Activated CD8-positive, alpha-beta memory T cell treated with anti-CD3 and anti-CD28 coated beads for 1 hour (primary cell): ENCODE measurements at regions not wholly inside any gene's neighbourhood (a gene's known extent, or its start where the extent isn't known, plus 50 kb on each side); places are given as distances from the start of the nearest gene placed in this dataset.
"Not testable (repeated sequence)": the region's sequence is repeated elsewhere in the genome, so short reads cannot be mapped to it uniquely, and the experiment has no call there.

ENCODE experiments used
- DNase-seq, 2 donors: peaks; one replicate each; pipeline ENCODE4 v3.0.0-alpha.2; 2020; ENCODE audit warnings: low read depth in 1 of 2; ENCODE audit errors: extremely low read depth in 1 of 2

DNA sequence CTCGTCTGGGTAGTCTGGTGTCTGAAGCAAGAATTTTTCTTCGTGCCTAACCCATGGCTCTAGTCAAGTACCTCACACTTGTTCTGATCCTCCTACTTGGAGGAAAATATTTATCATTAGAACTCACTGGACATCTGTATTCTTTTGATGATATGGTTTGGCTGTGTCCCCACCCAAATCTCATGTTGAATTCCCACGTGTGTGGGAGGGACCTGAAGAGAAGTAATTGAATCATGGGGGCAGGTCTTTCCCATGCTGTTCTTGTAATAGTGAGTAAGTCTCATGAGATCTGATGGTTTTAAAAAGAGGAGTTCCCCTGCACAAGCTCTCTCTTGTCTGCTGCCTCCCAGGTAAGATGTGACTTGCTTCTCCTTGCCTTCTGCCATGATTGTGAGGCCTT is 137.7 kb upstream of the TSC22D2 start:
- DNase-seq: not testable (repeated sequence)

DNA sequence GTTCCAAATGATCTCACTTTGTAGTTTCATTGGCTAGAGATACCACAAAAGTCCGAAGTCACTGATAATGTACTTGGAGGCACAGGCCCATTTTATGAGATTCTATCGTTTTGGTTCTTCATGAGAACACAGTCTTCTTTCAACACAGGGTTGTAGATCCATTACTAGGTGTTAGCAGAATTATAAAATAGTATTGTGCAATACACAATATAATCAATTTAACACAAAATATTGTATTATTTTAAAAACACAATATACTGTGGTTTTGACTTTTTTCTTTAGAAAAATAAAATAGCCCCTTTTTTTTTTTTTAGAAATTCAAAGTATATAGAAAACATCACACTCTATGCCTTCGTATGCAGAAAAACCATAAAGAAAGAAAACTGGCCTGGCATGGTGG is 138.6 kb upstream of the TSC22D2 start:
- DNase-seq: no peak

GRCh38 chr3:150268426-150269391 is 139.4 kb upstream of the TSC22D2 start:
- DNase-seq: no peak

DNA sequence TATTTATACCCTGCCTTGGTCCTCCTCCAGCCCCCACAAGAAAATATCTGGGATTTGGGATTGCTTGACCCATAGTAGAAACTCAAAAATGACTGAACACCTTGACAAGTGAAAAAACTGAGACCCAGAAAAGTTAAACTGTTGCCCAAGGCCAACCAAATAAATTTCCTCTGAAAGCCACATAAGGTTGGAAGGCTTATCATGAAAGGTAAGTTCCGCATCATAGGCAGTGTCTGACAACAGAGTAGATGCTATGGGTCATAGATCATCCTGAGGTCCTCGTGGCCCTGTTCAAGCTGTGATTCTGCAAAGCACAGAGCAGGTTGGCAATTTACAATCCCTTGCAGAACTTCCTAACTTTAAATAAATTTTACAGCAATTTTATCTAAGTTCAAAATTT is 140.8 kb upstream of the TSC22D2 start:
- no peak for DNase-seq

GRCh38 chr3:150265305-150265704 is 142.8 kb upstream of the TSC22D2 start:
- DNase-seq: no peak

- no peak for DNase-seq
Measured at GRCh38 chr3:150264561-150265279, 143.4 kb upstream of the TSC22D2 start.

- no peak for DNase-seq
Measured at GRCh38 chr3:150261958-150262357, 146.1 kb upstream of the TSC22D2 start.

DNA sequence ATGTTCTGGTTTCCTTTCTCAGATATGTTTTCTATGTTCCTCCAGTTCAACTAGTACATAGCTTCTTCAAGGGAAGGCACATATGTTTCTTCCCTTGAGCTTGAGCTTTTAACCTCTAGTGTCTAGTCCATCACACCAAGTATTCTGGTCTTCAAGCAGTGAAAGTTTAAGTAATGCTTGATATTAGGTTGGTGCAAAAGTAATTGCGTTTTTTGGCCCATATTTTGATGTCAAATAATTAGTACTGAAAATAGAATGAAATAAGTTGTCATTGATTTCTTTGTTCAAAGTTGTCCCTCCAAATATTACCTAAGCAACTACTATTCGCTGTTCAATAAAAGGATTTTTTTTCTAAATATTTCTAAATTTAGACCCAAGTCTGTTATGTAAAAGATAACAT is 146.7 kb upstream of the TSC22D2 start:
- no peak for DNase-seq

DNA sequence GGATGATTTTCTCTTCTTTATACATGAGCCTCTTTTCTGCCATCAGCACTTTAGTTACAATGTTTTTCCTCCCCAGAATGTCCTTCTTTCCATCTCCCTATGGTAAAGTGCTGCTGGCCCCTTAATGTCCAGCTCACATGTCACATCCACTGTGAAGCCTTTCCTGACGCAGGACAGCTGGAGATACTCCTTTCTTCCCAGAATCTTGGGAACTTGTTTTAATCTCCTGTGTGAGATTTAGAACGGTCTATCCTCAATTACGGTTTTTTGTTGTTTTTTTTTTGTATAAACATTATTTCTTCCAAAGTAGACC is 147.7 kb upstream of the TSC22D2 start:
- no peak for DNase-seq

GRCh38 chr3:150259526-150260397 is 148.3 kb upstream of the TSC22D2 start:
- DNase-seq: no peak

DNA sequence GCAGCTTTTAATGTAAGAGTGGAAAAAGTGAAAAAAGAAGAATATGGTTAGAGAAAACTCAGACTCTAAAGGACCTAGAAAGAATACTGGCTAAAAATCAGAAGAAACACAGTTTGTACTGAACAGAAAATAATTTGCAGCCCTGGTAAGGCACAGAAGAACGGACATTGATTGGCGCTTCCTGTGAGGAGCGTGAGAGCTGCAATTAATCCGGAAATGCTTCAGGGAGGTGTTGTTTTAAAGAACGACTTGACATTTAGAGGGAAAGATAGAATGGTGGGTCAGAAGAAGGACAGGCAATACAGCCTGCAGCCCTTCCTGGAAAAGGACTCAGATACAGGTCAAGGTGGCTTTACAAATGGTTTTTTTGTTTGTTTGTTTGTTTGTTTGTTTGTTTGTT is 151.3 kb upstream of the TSC22D2 start:
- no peak for DNase-seq

DNA sequence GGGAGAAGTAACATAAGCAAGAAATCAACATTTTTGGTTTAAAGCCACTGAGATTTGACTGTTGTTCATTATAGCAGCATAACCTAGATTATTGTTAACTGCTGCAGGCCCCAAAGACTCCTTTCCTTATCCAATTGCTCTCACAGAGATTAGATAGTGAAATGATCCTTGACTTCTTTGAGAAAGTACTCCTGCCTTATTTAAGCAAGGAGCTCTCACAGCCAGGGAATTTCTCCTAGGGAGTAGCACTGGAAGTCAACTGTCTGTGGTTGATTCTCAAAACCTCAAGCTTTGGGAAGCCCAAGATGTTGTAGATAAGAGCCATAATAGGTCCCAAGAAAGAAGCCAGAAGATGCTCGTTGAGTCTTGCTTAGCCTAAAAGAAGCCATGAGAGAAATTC is 151.8 kb upstream of the TSC22D2 start:
- DNase-seq: no peak

DNA sequence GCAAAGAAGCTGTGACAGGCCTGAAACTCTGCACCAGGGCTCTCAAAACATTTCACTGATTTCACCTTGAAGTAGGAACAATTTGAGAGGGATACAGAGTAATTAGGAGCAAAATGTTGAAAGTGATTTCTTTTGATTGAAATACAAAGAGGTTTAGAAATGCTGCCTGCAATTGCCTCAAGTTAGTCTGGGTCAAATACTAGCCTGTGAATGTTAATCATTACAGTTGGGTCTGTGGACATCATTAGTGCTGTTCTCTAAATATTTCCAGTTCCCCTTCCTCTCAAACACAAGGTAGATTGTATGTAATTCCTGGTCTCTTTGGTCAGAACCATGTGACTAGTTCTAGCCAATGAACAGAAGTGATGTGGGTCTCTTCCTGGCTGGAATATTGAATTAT is 152.3 kb upstream of the TSC22D2 start:
- DNase-seq: no peak

DNA sequence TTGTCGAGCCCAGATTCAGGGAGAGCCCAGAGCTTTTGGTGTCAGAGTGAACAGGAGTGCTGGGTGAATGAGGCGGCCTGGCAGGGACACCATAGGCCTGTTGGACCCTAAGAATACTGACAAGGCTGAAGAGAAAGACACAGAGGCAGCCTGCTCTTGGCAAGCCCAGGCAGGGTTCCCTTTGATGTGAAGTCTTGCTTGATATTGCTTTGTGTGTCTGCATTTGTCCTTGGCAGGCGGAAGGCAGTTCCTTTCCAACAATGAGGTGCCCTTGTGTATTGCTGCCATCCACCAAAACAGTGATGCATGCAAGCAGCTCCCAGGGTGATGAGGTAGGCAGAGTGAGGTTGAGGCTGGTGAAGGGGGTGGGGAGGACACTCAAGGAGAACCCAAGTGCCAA is 152.7 kb upstream of the TSC22D2 start:
- DNase-seq: no peak

DNA sequence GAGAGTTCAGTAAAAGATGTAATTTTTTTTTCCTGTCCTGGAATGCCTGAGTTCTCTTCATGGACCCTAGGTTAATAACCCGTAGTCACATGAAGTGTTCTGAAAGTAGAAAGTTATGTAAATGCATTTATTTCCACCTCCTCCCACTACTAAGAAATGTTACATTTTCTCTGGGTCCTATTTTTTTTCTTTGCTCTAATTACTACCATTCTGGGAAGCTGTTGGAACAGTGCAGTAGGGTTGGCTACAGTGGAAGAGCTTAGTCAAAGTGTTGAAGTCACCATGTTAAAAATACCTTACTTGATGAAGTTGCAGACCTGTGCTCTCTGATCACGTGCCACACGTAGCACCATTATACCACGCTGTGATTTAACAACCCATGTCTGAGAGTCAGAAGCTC is 153.8 kb upstream of the TSC22D2 start:
- DNase-seq: no peak

GRCh38 chr3:150253622-150254021 is 154.5 kb upstream of the TSC22D2 start:
- DNase-seq: no peak

DNA sequence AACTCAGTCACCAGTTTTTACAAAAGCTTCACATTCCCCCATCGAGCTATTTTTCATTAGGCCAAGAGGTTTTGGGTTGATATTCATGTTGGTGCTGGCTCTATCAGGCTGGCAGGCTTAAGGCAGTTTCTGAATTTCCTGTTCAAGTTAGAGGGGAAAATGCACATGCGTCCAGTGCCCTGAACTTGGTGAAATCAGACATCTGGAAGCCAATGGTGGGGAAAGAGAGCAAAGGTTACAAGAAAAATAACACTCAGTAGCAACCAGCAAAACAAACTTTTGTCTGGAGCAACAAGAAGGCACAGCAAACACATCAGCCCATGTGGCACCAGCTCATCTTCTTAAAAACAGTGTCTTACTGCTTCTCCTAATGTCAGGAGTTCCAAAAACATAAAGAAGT is 155.6 kb upstream of the TSC22D2 start:
- no peak for DNase-seq

DNA sequence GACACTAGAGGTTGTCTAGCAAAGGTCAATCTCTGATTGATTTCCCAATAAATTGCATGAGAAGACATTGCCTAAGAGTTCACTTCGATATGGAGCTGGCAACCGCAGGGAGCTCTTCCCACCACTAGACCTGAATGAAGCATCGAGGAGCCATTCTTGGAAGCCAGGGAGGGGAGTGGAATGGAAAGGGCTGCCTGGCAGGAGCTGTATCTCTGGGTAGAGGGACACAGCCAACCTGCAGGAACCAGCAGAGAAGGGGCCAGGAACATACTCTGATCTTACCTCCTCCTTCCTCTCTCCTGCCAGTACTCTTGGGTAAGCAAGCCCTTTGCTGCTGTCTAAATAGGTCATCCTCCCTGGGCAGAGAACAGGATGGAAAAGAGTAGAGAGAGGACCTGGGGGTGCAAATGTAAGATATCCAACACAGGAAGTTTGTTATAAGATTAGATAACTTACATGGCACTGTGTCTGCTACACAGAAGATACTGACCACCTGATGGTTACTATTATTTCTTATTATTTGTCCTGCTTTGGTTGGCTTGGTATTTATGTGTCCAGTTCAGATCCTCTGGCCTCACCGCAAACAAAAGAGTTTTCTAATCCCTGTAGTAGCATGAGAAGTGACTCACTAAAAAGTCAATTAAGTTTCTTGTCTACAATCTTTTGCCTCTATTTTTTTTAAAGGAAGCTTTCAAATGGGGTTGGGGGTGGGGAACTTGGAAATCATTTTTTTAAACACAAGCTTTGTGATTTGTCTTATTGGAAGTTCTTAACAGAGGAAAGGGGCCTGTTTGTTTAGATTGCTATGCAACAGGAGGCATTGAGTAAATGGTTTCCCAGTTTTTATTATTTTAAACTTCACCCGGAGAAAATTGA is 156.7 kb upstream of the TSC22D2 start:
- no peak for DNase-seq

DNA sequence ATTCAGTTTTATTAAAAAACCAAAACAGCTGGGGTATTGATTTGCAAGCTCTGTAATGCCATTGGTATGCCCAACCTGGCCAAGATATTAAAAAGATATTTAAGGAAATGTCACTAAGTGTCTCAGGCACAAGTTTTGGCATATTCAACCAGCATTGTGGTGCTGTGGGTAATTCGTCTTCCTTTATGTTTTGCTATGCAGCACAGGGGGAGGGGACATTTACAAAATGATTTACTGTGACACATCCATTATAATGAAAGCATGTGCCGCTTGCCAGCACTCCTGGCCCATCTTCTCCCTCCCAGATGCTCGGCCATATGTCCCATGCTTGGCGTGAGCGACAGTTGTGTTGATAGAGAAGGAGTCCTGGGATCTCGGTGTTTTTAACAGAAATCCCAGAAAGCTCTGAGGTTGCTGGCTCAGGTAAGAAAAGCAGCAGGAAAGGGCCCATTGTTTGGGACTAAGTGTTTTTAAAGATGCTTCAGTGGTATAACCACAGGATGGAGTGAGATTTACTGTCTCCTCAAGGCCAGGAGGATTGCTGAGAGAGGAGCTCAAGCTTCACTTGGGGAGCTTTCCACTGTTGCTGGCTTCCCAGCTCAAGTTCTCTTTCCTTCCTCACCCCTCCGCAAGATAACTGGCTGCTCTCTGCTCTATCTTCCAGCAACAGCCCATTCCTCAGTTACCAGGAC is 158.2 kb upstream of the TSC22D2 start:
- DNase-seq: no peak
